Trophoblast cell (in vitro differentiated cells and primary cell): ENCODE measurements at regions not wholly inside any gene's neighbourhood (a gene's known extent, or its start where the extent isn't known, plus 50 kb on each side); places are given as distances from the start of the nearest gene placed in this dataset.

ENCODE experiments used
- DNase-seq, 2 donors: peaks; one replicate each; pipeline ENCODE4 v3.0.0-alpha.2; 2016
- H2AFZ ChIP-seq: 2 replicates; pipeline ENCODE4 v1.6.1; 2013; ENCODE audit warnings: low read length, moderate library complexity, mild to moderate bottlenecking; ENCODE audit not compliant: insufficient read depth, poor library complexity
- H2AK5ac ChIP-seq: 2 replicates; pipeline ENCODE4 v1.6.1; 2013; ENCODE audit warnings: mild to moderate bottlenecking, low read length
- H2BK120ac ChIP-seq: 2 replicates; pipeline ENCODE4 v1.6.1; 2013; ENCODE audit warnings: low read length, mild to moderate bottlenecking, moderate library complexity; ENCODE audit not compliant: insufficient read depth, poor library complexity
- H2BK12ac ChIP-seq: 2 replicates; pipeline ENCODE4 v1.6.1; 2013; ENCODE audit warnings: mild to moderate bottlenecking, low read length, moderate library complexity
- H2BK5ac ChIP-seq: 2 replicates; pipeline ENCODE4 v1.6.1; 2013; ENCODE audit warnings: low read length, low read depth, moderate library complexity, mild to moderate bottlenecking; ENCODE audit not compliant: poor library complexity
- H3K14ac ChIP-seq: 2 replicates; pipeline ENCODE4 v1.6.1; 2013; ENCODE audit warnings: mild to moderate bottlenecking, low read length
- H3K18ac ChIP-seq: 2 replicates; pipeline ENCODE4 v1.6.1; 2013; ENCODE audit warnings: mild to moderate bottlenecking, low read length
- H3K23ac ChIP-seq: 2 replicates; pipeline ENCODE4 v1.6.1; 2013; ENCODE audit warnings: low read length
- H3K27ac ChIP-seq: 2 replicates; pipeline ENCODE4 v1.5.1; 2013; ENCODE audit warnings: low read depth, mild to moderate bottlenecking, inconsistent platforms, low read length, moderate library complexity
- H3K27me3 ChIP-seq: 2 replicates; pipeline ENCODE4 v1.6.1; 2013; ENCODE audit warnings: inconsistent platforms, mild to moderate bottlenecking, low read length, moderate library complexity; ENCODE audit not compliant: insufficient read depth
- H3K36me3 ChIP-seq, 2 experiments: 1 replicate in 1 of 2; 2 replicates in 1 of 2; pipeline ENCODE4 v1.6.1; 2013; ENCODE audit warnings: low read length in 2 of 2, mild to moderate bottlenecking in 2 of 2, moderate library complexity in 1 of 2; ENCODE audit not compliant: insufficient read depth in 2 of 2, control insufficient read depth in 1 of 2
- H3K4ac ChIP-seq: 2 replicates; pipeline ENCODE4 v1.6.1; 2013; ENCODE audit warnings: low read depth, mild to moderate bottlenecking, low read length, moderate library complexity
- H3K4me1 ChIP-seq, 2 experiments: 1 replicate in 1 of 2; 2 replicates in 1 of 2; pipeline ENCODE4 v1.6.1; 2013; ENCODE audit warnings: low read length in 2 of 2, mild to moderate bottlenecking in 2 of 2, moderate library complexity in 1 of 2; ENCODE audit not compliant: insufficient read depth in 2 of 2, control insufficient read depth in 1 of 2
- H3K4me2 ChIP-seq: 2 replicates; pipeline ENCODE4 v1.6.1; 2013; ENCODE audit warnings: inconsistent platforms, mild to moderate bottlenecking, low read length, moderate library complexity
- H3K4me3 ChIP-seq: 2 replicates; pipeline ENCODE4 v1.5.1; 2013; ENCODE audit warnings: mild to moderate bottlenecking, low read depth, low read length, inconsistent platforms
- H3K79me1 ChIP-seq: one replicate; pipeline ENCODE4 v1.6.1; 2013; ENCODE audit warnings: low read length
- H3K79me2 ChIP-seq: 2 replicates; pipeline ENCODE4 v1.6.1; 2013; ENCODE audit warnings: low read length, mild to moderate bottlenecking; ENCODE audit not compliant: control insufficient read depth, insufficient read depth, poor library complexity
- H3K9ac ChIP-seq: 2 replicates; pipeline ENCODE4 v1.6.1; 2013; ENCODE audit warnings: mild to moderate bottlenecking, low read length
- H3K9me3 ChIP-seq: 2 replicates; pipeline ENCODE4 v1.6.1; 2013; ENCODE audit warnings: low read depth, mild to moderate bottlenecking, control low read depth, inconsistent platforms, low read length; ENCODE audit not compliant: insufficient read depth
- H4K12ac ChIP-seq: 2 replicates; pipeline ENCODE4 v1.6.1; 2013; ENCODE audit warnings: low read depth, mild to moderate bottlenecking, low read length, moderate library complexity
- H4K8ac ChIP-seq: 2 replicates; pipeline ENCODE4 v1.6.1; 2013; ENCODE audit warnings: low read depth, mild to moderate bottlenecking, low read length, moderate library complexity
- H4K91ac ChIP-seq: one replicate; pipeline ENCODE4 v1.6.1; 2013; ENCODE audit warnings: low read depth, mild to moderate bottlenecking, low read length, moderate library complexity
- WGBS: extraction: QIAGEN DNeasy Blood & Tissue Kit; methylation state at CpG from one replicate; pipeline ENCODE4 v1.1.7; 2013; ENCODE audit warnings: missing lambda C conversion rate; ENCODE audit not compliant: insufficient read length, insufficient coverage; ENCODE audit errors: extremely low coverage; 5-methylcytosine and 5-hydroxymethylcytosine counted together

GRCh38 chr16:11437069-11437468 lies 91.8 kb downstream of the RMI2 start:
- H3K36me3 ChIP-seq = peaks cover 0 to 2% of the 10 kb centered on the region in 2 experiments
- H2BK12ac ChIP-seq = no peak overlapping the region
- DNase-seq = peak in 1 of 2 donors; percentile 14
- H3K27me3 ChIP-seq = no peaks in the 10 kb centered on the region
- H3K4me1 ChIP-seq = no peaks in the 10 kb centered on the region
- H3K4ac ChIP-seq = no peak overlapping the region
- H3K4me3 ChIP-seq = no peak overlapping the region
- no peaks in the 10 kb centered on the region for H3K79me2 ChIP-seq
- no peak overlapping the region for H3K4me2 ChIP-seq
- no peak overlapping the region for H3K9ac ChIP-seq
- H3K14ac ChIP-seq = no peak overlapping the region
- H2AK5ac ChIP-seq = no peak overlapping the region
- H4K12ac ChIP-seq = no peak overlapping the region
- no peaks in the 10 kb centered on the region for H3K79me1 ChIP-seq
- peaks cover 8% of the 10 kb centered on the region for H3K9me3 ChIP-seq
- H3K27ac ChIP-seq = no peak overlapping the region
- H2BK5ac ChIP-seq = no peak overlapping the region
- no peak overlapping the region for H2AFZ ChIP-seq
- no peak overlapping the region for H3K23ac ChIP-seq
- H2BK120ac ChIP-seq = no peak overlapping the region
- H4K91ac ChIP-seq = no peak overlapping the region
- H3K18ac ChIP-seq = no peak overlapping the region
- no CpG with 5 or more reads among the region's 5 CpGs for WGBS
- no peak overlapping the region for H4K8ac ChIP-seq

- H3K4me2 ChIP-seq = no peak overlapping the region
- H2BK120ac ChIP-seq = no peak overlapping the region
- no peak overlapping the region for H3K27ac ChIP-seq
- H3K36me3 ChIP-seq = peaks cover 0 to 2% of the 10 kb centered on the region in 2 experiments
- no peak overlapping the region for H3K14ac ChIP-seq
- no peaks in the 10 kb centered on the region for H3K79me1 ChIP-seq
- peaks cover 7% of the 10 kb centered on the region for H3K9me3 ChIP-seq
- H2BK12ac ChIP-seq = no peak overlapping the region
- no peak overlapping the region for H3K9ac ChIP-seq
- no peak overlapping the region for H2AK5ac ChIP-seq
- H2AFZ ChIP-seq = no peak overlapping the region
- H2BK5ac ChIP-seq = no peak overlapping the region
- H3K4me1 ChIP-seq = no peaks in the 10 kb centered on the region
- H4K8ac ChIP-seq = no peak overlapping the region
- H3K18ac ChIP-seq = no peak overlapping the region
- H3K27me3 ChIP-seq = no peaks in the 10 kb centered on the region
- no peak overlapping the region for H3K23ac ChIP-seq
- no CpG with 5 or more reads among the region's 4 CpGs for WGBS
- no peak overlapping the region for H4K12ac ChIP-seq
- no peak overlapping the region for H3K4ac ChIP-seq
- no peaks in the 10 kb centered on the region for H3K79me2 ChIP-seq
- H3K4me3 ChIP-seq = no peak overlapping the region
- H4K91ac ChIP-seq = no peak overlapping the region
- DNase-seq = no peak
These were observed 94.8 kb downstream of the RMI2 start for GRCh38 chr16:11439790-11440656.

GRCh38 chr16:11440657-11441012 lies 95.4 kb downstream of the RMI2 start:
- Histone ChIP-seq H3K9me3 (peaks cover 7% of the 10 kb centered on the region), H3K27me3 (no peaks in the 10 kb centered on the region)

GRCh38 chr16:11445486-11445885 lies 100.2 kb downstream of the RMI2 start:
- Histone ChIP-seq H2BK12ac (no peak overlapping the region), H2BK120ac (no peak overlapping the region), H4K12ac (no peak overlapping the region), H3K36me3 (no peaks in the 10 kb centered on the region), H3K4me2 (no peak overlapping the region), H3K23ac (no peak overlapping the region), H4K91ac (no peak overlapping the region), H3K4me3 (no peak overlapping the region), H3K79me1 (no peaks in the 10 kb centered on the region), H3K27me3 (no peaks in the 10 kb centered on the region), H3K9ac (no peak overlapping the region), H2BK5ac (no peak overlapping the region), H3K4me1 (no peaks in the 10 kb centered on the region), H3K79me2 (no peaks in the 10 kb centered on the region), H2AFZ (no peak overlapping the region), H4K8ac (no peak overlapping the region), H3K9me3 (peaks cover 2% of the 10 kb centered on the region), H3K18ac (no peak overlapping the region), H2AK5ac (no peak overlapping the region), H3K14ac (no peak overlapping the region), H3K27ac (no peak overlapping the region), H3K4ac (no peak overlapping the region)
- DNase-seq = peak in 1 of 2 donors; percentile 58
- WGBS = no CpG with 5 or more reads among the region's 7 CpGs

More at GRCh38 chr16:11440657-11441012, 95.4 kb downstream of the RMI2 start:
- no peak overlapping the region for H4K91ac ChIP-seq
- no peak overlapping the region for H2AK5ac ChIP-seq
- no peak overlapping the region for H3K23ac ChIP-seq
- no peak overlapping the region for H3K27ac ChIP-seq
- H2AFZ ChIP-seq = no peak overlapping the region
- H2BK12ac ChIP-seq = no peak overlapping the region
- H4K8ac ChIP-seq = no peak overlapping the region
- H2BK5ac ChIP-seq = no peak overlapping the region
- no peak for DNase-seq
- no peak overlapping the region for H3K4ac ChIP-seq
- peaks cover 0 to 2% of the 10 kb centered on the region in 2 experiments for H3K36me3 ChIP-seq
- H3K4me2 ChIP-seq = no peak overlapping the region
- H3K4me3 ChIP-seq = no peak overlapping the region
- H3K4me1 ChIP-seq = no peaks in the 10 kb centered on the region
- H2BK120ac ChIP-seq = no peak overlapping the region
- H4K12ac ChIP-seq = no peak overlapping the region
- H3K18ac ChIP-seq = no peak overlapping the region
- H3K79me1 ChIP-seq = no peaks in the 10 kb centered on the region
- no peak overlapping the region for H3K9ac ChIP-seq
- no peak overlapping the region for H3K14ac ChIP-seq
- no CpG with 5 or more reads among the region's 7 CpGs for WGBS
- H3K79me2 ChIP-seq = no peaks in the 10 kb centered on the region
